ENCODE measurements at regions not wholly inside any gene's neighbourhood (a gene's known extent, or its start where the extent isn't known, plus 50 kb on each side); places are given as distances from the start of the nearest gene placed in this dataset.

GRCh38 chr9:78671785-78672184 is 374.9 kb downstream of the PSAT1 start:
- intact Hi-C loops (cut with DNase I; ENCODE audit: low total_unique reads) (no loop called here), in situ Hi-C loops (cut with MboI; ENCODE audit: low pct_ligation_motif_present in 1 of 4, low pct_unique_long_range_greater_than_20kb in 1 of 4, low sequenced_read_pairs in 3 of 4) (no loop called here)
- no peak for TF ChIP-seq POLR2AphosphoS5 (IDR thresholded peaks at IDR 0.05)
- TF ChIP-seq, protein P1, sequence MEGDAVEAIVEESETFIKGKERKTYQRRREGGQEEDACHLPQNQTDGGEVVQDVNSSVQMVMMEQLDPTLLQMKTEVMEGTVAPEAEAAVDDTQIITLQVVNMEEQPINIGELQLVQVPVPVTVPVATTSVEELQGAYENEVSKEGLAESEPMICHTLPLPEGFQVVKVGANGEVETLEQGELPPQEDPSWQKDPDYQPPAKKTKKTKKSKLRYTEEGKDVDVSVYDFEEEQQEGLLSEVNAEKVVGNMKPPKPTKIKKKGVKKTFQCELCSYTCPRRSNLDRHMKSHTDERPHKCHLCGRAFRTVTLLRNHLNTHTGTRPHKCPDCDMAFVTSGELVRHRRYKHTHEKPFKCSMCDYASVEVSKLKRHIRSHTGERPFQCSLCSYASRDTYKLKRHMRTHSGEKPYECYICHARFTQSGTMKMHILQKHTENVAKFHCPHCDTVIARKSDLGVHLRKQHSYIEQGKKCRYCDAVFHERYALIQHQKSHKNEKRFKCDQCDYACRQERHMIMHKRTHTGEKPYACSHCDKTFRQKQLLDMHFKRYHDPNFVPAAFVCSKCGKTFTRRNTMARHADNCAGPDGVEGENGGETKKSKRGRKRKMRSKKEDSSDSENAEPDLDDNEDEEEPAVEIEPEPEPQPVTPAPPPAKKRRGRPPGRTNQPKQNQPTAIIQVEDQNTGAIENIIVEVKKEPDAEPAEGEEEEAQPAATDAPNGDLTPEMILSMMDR (IDR thresholded peaks at IDR 0.05): no peak
- TF ChIP-seq POLR2A (IDR thresholded peaks at IDR 0.05): no peak
- TF ChIP-seq EP300 (IDR thresholded peaks at IDR 0.05; ENCODE audit: low read depth): no peak
- H3K9me3 ChIP-seq: no peaks in the 10 kb centered on the region
- no peak overlapping the region for H3K27ac ChIP-seq
- H3K4me3 ChIP-seq: no peak overlapping the region
- H3K4me1 ChIP-seq: no peaks in the 10 kb centered on the region
- no peak for DNase-seq
- H3K27me3 ChIP-seq: no peaks in the 10 kb centered on the region
- 39 to 46% methylated on average over 3 of the region's 3 CpGs for WGBS, 2 donors (ENCODE audit: low coverage in 1 of 2)
- H3K36me3 ChIP-seq: no peaks in the 10 kb centered on the region

DNA sequence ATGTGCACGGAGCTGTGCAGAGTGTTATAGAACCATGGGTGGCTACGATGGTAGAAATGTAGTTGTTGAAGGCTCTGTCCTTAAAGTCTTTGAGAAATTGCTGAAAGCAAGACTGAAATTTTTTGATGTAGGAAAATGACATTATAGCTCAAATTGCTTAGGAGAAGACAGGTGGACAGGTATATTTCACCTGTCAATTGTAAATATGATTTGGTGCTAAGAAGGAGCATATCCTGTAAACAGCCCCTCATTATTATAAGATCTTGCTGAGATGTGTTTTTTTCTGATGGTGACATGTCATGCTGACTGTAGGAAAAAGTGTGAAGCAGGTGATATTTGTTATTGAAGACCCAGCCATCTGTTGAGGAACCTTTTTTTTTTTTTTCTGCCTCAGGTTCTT is 377.9 kb downstream of the PSAT1 start:
- intact Hi-C loops (cut with DNase I; ENCODE audit: low total_unique reads): no loop called here
- H3K4me3 ChIP-seq: no peak overlapping the region
- DNase-seq: no peak
- H3K27ac ChIP-seq: no peak overlapping the region
- no peaks in the 10 kb centered on the region for H3K9me3 ChIP-seq
- no peaks in the 10 kb centered on the region for H3K4me1 ChIP-seq
- 90 to 100% methylated on average over 2 of the region's 2 CpGs for WGBS, 2 donors (ENCODE audit: low coverage in 1 of 2)
- in situ Hi-C loops (cut with MboI; ENCODE audit: low pct_ligation_motif_present in 1 of 4, low pct_unique_long_range_greater_than_20kb in 1 of 4, low sequenced_read_pairs in 3 of 4): no loop called here
- TF ChIP-seq POLR2A (IDR thresholded peaks at IDR 0.05) (no peak), POLR2AphosphoS5 (IDR thresholded peaks at IDR 0.05) (no peak), EP300 (IDR thresholded peaks at IDR 0.05; ENCODE audit: low read depth) (no peak)
- TF ChIP-seq, protein P1 (IDR thresholded peaks at IDR 0.05): no peak
- H3K27me3 ChIP-seq: no peaks in the 10 kb centered on the region
- no peaks in the 10 kb centered on the region for H3K36me3 ChIP-seq

DNA sequence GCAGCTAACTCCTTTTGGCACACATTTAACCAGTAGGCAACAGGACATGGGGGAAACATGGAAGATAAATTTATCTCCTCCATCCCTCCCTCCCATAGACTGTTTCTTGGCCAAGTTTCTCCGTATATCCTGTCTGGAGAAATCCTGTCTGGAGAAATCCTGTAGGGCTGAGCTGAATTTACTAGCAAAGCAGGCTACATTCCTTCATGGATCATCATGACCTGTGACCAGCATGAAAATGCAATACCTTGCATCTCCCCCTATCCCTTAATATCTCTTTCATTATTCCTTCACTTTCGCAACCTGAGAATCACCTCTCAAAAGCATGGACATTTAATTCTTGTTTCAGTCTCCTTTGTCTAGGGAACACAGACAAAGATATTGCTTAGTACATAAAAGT is 379.1 kb downstream of the PSAT1 start:
- no peaks in the 10 kb centered on the region for H3K36me3 ChIP-seq
- H3K27ac ChIP-seq: no peak overlapping the region
- no peak overlapping the region for H3K4me3 ChIP-seq
- H3K9me3 ChIP-seq: no peaks in the 10 kb centered on the region
- no peak for DNase-seq
- in situ Hi-C loops (cut with MboI; ENCODE audit: low pct_ligation_motif_present in 1 of 4, low pct_unique_long_range_greater_than_20kb in 1 of 4, low sequenced_read_pairs in 3 of 4) (no loop called here), intact Hi-C loops (cut with DNase I; ENCODE audit: low total_unique reads) (no loop called here)
- H3K27me3 ChIP-seq: no peaks in the 10 kb centered on the region
- WGBS, 2 donors (ENCODE audit: low coverage in 1 of 2): 80% methylated on average over 2 of the region's 2 CpGs
- no peaks in the 10 kb centered on the region for H3K4me1 ChIP-seq
- TF ChIP-seq, protein P1 (IDR thresholded peaks at IDR 0.05): no peak
- TF ChIP-seq POLR2A (IDR thresholded peaks at IDR 0.05) (no peak), EP300 (IDR thresholded peaks at IDR 0.05; ENCODE audit: low read depth) (no peak), POLR2AphosphoS5 (IDR thresholded peaks at IDR 0.05) (no peak)

- in situ Hi-C loops (cut with MboI; ENCODE audit: low pct_ligation_motif_present in 1 of 4, low pct_unique_long_range_greater_than_20kb in 1 of 4, low sequenced_read_pairs in 3 of 4): no loop called here
- intact Hi-C loops (cut with DNase I; ENCODE audit: low total_unique reads): no loop called here
- Histone ChIP-seq H3K9me3 (no peaks in the 10 kb centered on the region), H3K27me3 (no peaks in the 10 kb centered on the region), H3K4me1 (no peaks in the 10 kb centered on the region), H3K4me3 (no peak overlapping the region), H3K36me3 (no peaks in the 10 kb centered on the region), H3K27ac (no peak overlapping the region)
- TF ChIP-seq POLR2AphosphoS5 (IDR thresholded peaks at IDR 0.05): no peak
- no peak for DNase-seq
These were observed 379.7 kb downstream of the PSAT1 start for GRCh38 chr9:78676623-78677022.

GRCh38 chr9:78677326-78677725 is 380.4 kb downstream of the PSAT1 start:
- in situ Hi-C loops (cut with MboI; ENCODE audit: low pct_ligation_motif_present in 1 of 4, low pct_unique_long_range_greater_than_20kb in 1 of 4, low sequenced_read_pairs in 3 of 4): no loop called here
- intact Hi-C loops (cut with DNase I; ENCODE audit: low total_unique reads): no loop called here
- DNase-seq: no peak
- H3K27me3 ChIP-seq: no peaks in the 10 kb centered on the region
- no peaks in the 10 kb centered on the region for H3K9me3 ChIP-seq
- H3K4me3 ChIP-seq: no peak overlapping the region
- no peaks in the 10 kb centered on the region for H3K36me3 ChIP-seq
- TF ChIP-seq, protein P1 (IDR thresholded peaks at IDR 0.05): no peak
- no peak for TF ChIP-seq EP300 (IDR thresholded peaks at IDR 0.05; ENCODE audit: low read depth)
- TF ChIP-seq POLR2AphosphoS5 (IDR thresholded peaks at IDR 0.05): no peak
- TF ChIP-seq POLR2A (IDR thresholded peaks at IDR 0.05): no peak
- no peak overlapping the region for H3K27ac ChIP-seq
- H3K4me1 ChIP-seq: no peaks in the 10 kb centered on the region
- 51 to 59% methylated on average over 2 of the region's 2 CpGs for WGBS, 2 donors (ENCODE audit: low coverage in 1 of 2)

All from transverse colon (tissue), 4 donors.